Hypothalamus (tissue), 51 donors: ENCODE measurements at regions not wholly inside any gene's neighbourhood (a gene's known extent, or its start where the extent isn't known, plus 50 kb on each side); places are given as distances from the start of the nearest gene placed in this dataset.

Experiments
- DNase-seq, 51 donors: peaks; one replicate each; lab custom pipeline; 2025; lab: John Stamatoyannopoulos, UW

DNA sequence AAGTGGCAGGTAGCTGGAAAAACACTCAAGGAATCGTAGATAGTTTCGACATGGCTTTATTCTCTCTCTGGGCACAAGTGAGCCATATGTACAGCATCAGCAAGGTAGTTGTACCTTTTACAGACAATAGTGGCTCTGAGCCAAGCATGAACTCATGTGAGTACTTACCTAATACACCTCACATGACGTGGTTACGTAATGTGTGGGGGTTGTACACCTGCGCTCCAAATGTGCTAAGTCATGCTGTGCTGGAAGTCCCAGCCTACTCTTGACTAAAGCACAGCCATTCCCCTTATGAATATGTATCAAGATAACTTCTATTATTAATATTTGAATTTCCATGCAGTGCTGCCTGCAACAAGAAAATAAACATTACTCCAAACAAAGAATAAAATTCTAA lies 78.8 kb upstream of the HMGN3 start:
- DNase-seq, result no peak

DNA sequence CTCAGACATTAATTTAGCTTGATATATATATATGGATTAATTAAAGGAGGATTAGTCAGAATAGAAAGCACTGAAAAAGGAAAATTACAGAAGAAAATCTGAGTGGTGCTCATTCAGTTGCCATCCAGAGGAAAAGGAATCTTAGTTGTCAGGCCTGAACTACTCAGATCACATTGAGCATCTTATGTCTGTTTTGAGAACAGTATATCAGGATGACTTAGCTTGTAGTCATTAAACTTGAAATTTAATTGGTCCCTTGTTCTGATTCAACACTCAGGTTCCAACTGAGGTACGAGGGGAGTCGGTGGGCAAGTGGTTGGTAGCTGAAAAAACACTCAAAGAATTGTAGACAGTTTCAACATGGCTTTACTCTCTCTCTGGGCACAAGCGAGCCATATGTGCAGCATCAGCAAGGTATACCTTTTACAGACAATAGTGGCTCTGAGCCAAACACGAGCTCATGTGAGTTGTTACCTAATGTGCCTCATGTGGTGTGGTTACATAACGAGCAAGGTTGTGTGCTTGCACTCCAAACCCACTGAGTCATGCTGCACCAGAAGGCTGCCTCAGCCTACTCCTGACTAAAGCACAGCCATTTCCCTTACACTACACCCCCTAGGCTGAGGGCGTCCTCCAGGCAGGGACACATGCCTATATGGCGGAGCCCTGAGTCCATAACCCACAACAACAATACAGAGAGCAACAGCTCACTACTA lies 73.0 kb upstream of the HMGN3 start:
- peak in 1 of 51 donors; percentile 3 for DNase-seq

- no peak for DNase-seq
These were observed 70.5 kb upstream of the HMGN3 start for GRCh38 chr6:79305020-79305419.

DNA sequence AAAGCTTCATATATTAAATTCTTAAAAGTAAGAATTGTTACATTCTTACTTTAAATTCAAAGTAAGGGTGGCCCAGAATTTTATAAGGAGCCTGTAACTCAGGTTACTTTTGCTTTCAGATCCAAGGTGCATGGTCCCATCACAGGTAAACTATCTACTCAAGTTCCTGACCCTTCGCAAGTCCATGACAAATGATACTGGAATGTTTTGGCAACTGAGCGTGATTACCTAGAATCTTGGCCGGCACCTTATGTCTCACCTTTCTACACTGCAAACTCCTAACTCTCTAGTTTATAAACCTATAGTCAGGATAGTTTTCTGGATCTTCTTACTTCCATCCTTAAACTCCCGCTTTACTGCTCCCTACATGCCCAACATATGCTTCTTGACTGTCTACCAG lies 67.9 kb upstream of the HMGN3 start:
- no peak for DNase-seq

- DNase-seq, result no peak
These were observed 66.8 kb upstream of the HMGN3 start for GRCh38 chr6:79301290-79301689.

GRCh38 chr6:79296211-79296610 lies 61.7 kb upstream of the HMGN3 start:
- no peak for DNase-seq
